ENCODE measurements at regions not wholly inside any gene's neighbourhood (a gene's known extent, or its start where the extent isn't known, plus 50 kb on each side); places are given as distances from the start of the nearest gene placed in this dataset.

- no peak overlapping the region for H3K27ac Mint-ChIP-seq
- TF ChIP-seq CTCF (IDR thresholded peaks at IDR 0.05): no peak
Observed at GRCh38 chr17:21524211-21524591, 148.0 kb downstream of the KCNJ12 start.

GRCh38 chr17:21525464-21526130 is 149.4 kb downstream of the KCNJ12 start:
- Mint-ChIP-seq H3K4me3 (no peak overlapping the region), H3K27ac (no peak overlapping the region), H3K36me3 (ENCODE audit: low read depth) (no peaks in the 10 kb centered on the region), H3K4me1 (ENCODE audit: low read depth) (no peaks in the 10 kb centered on the region), H3K27me3 (ENCODE audit: insufficient read depth) (peaks cover 6% of the 10 kb centered on the region; the same call in 1 of the 2 replicates), H3K9me3 (no peaks in the 10 kb centered on the region)
- DNase-seq: no peak
- peak; percentile 46 for TF ChIP-seq CTCF (IDR thresholded peaks at IDR 0.05)

More at GRCh38 chr17:21524211-21524591, 148.0 kb downstream of the KCNJ12 start:
- H3K27me3 Mint-ChIP-seq (ENCODE audit: insufficient read depth): peaks cover 6% of the 10 kb centered on the region; the same call in 1 of the 2 replicates
- H3K36me3 Mint-ChIP-seq (ENCODE audit: low read depth): no peaks in the 10 kb centered on the region
- H3K4me1 Mint-ChIP-seq (ENCODE audit: low read depth): no peaks in the 10 kb centered on the region
- no peaks in the 10 kb centered on the region for H3K9me3 Mint-ChIP-seq
- no peak for DNase-seq
- H3K4me3 Mint-ChIP-seq: no peak overlapping the region

GRCh38 chr17:21528031-21528695 is 152.0 kb downstream of the KCNJ12 start:
- 0 out of 2 replicates have a peak, but pooled peaks cover 5% of the 10 kb centered on the region for H3K36me3 Mint-ChIP-seq (ENCODE audit: low read depth)
- no peak overlapping the region for H3K27ac Mint-ChIP-seq
- H3K4me1 Mint-ChIP-seq (ENCODE audit: low read depth): no peaks in the 10 kb centered on the region
- no peaks in the 10 kb centered on the region for H3K9me3 Mint-ChIP-seq
- H3K27me3 Mint-ChIP-seq (ENCODE audit: insufficient read depth): no peaks in the 10 kb centered on the region; the same call in none of the 2 replicates
- DNase-seq: no peak
- TF ChIP-seq CTCF (IDR thresholded peaks at IDR 0.05): no peak
- H3K4me3 Mint-ChIP-seq: no peak overlapping the region

GRCh38 chr17:21530311-21530710 is 154.2 kb downstream of the KCNJ12 start:
- H3K9me3 Mint-ChIP-seq: no peaks in the 10 kb centered on the region
- no peak for DNase-seq
- H3K27me3 Mint-ChIP-seq (ENCODE audit: insufficient read depth): no peaks in the 10 kb centered on the region; the same call in 1 of the 2 replicates
- H3K4me3 Mint-ChIP-seq: no peak overlapping the region
- peaks cover under 1% of the 10 kb centered on the region; the same call in 1 of the 2 replicates for H3K4me1 Mint-ChIP-seq (ENCODE audit: low read depth)
- TF ChIP-seq CTCF (IDR thresholded peaks at IDR 0.05): no peak
- H3K27ac Mint-ChIP-seq: no peak overlapping the region
- H3K36me3 Mint-ChIP-seq (ENCODE audit: low read depth): peaks cover 11% of the 10 kb centered on the region

- H3K36me3 Mint-ChIP-seq (ENCODE audit: low read depth): peaks cover 15% of the 10 kb centered on the region
- peaks cover 6% of the 10 kb centered on the region; the same call in 1 of the 2 replicates for H3K4me1 Mint-ChIP-seq (ENCODE audit: low read depth)
- no peaks in the 10 kb centered on the region; the same call in 1 of the 2 replicates for H3K27me3 Mint-ChIP-seq (ENCODE audit: insufficient read depth)
- no peak for TF ChIP-seq CTCF (IDR thresholded peaks at IDR 0.05)
- no peak overlapping the region for H3K4me3 Mint-ChIP-seq
- no peak for DNase-seq
- H3K27ac Mint-ChIP-seq: no peak overlapping the region
- no peaks in the 10 kb centered on the region for H3K9me3 Mint-ChIP-seq
Observed at GRCh38 chr17:21530841-21531240, 154.7 kb downstream of the KCNJ12 start.
